GM21576 (cell line): ENCODE measurements at regions not wholly inside any gene's neighbourhood (a gene's known extent, or its start where the extent isn't known, plus 50 kb on each side); places are given as distances from the start of the nearest gene placed in this dataset.
"Not testable (repeated sequence)": the region's sequence is repeated elsewhere in the genome, so short reads cannot be mapped to it uniquely, and the experiment has no call there.

Source experiments
- ATAC-seq: cut with Tn5 transposase; IDR thresholded peaks from one replicate; pipeline ENCODE4 v1.9.1; 2021; ENCODE audit warnings: mild to moderate bottlenecking, moderate library complexity; ENCODE audit not compliant: unreplicated experiment

DNA sequence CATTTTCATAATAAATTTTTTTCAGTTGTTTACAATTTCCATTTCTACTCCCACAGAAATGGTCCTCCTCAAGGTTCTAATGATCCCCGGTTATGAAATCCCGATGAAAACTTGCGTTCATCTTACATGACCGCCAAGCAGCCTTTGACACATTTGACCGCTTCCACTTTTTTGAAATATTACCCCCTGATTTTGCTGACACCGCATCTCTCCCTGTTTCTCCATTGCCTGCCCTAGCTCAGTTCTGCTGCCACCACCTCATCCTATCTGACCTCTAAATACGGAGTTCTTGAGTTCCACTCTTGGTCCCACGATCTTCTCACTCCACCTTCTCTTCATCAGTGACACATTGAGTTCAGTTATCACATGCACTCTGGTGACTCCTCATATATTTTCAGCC lies 74.1 kb downstream of the SLC35B3 start:
- ATAC-seq = no peak

DNA sequence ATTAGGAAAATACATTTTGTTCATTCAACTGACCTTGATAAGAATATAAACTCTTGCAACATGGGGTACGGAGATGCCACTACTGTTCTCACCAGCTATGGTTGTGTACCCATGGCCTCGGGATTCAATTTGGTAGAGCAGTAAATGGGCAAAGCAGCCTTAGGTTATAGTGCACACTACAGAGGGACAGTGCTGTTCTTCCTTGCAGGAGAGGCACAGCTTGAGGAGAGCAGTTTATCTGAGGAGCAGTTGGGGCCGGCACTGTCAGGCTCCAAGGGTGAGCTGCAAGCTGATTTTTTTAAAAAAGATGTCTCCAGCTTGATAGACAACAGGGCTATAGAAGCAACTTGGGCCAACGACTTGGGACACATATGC lies 82.4 kb downstream of the SLC35B3 start:
- ATAC-seq = no peak

- no peak for ATAC-seq
Measured at GRCh38 chr6:8352335-8352965, 82.9 kb downstream of the SLC35B3 start.

DNA sequence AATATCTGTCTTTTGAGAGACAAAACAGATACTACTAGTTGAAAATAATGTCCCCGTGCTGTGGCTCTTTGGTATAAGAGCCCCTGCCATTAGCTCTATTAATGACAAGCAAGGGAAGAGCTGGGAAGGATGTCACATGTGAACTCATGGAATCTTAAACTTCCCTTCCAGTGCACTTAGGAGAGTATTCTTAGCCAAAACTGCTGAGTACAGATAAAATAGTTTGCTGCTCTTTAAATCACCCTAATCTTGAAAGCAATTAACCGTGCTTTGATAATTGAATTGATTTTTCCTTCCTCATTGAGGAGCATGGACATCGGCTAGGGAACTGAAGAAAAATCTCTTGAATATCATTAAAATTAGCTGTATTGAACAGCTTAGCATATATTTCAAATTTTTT lies 91.7 kb downstream of the SLC35B3 start:
- no peak for ATAC-seq

- no peak for ATAC-seq
Measured at GRCh38 chr6:8342241-8342819, 93.0 kb downstream of the SLC35B3 start.

GRCh38 chr6:8337147-8337546 lies 98.2 kb downstream of the SLC35B3 start:
- ATAC-seq = no peak

DNA sequence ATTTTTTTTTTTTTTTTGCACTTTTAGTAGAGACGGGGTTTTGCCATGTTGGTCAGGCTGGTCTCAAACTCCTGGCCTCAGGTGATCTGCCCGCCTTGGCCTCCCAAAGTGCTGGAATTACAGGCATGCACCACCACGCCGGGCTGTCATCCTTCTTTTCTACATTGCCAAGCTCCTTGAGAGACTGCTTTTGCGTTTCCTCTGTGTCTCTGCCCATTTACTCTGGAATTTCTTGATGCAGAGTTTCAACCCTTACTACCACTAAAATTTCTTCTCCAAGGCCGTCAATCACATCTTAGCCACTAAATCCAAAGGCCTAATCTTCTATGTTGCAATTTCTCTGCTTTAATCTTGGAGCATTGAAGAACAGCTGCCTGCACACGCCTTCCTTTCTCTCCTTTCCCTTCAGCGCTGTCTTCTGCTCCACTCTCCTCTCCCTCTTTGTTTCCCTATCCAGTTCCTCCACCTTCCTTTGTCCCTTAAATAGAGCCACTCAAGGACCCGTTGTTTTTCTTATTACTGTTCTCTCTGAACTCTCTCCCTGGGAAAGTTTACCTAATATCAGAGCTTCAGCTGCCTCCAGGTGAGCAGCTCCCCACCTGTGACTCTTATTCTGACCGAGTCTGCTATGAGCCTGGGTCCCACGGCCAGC lies 98.8 kb downstream of the SLC35B3 start:
- ATAC-seq = no peak

DNA sequence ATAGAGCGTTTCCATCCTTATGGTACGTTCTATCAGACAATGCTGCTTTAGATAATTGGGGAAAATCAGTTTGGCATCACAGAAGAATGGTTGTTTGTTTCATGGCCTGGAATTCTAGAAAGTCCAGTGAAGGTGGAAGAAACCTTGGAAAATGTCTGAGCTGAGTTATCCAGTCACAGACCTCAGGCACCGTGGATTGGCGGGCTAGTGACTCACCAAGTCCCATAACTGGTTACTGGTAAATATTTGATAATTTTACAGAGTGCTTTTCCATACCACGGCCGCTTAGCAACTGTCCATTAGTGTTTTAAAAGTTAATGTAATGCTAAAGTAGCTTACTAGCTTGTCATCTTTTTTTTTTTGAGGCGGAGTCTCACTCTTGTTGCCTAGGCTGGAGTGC lies 99.4 kb downstream of the SLC35B3 start:
- no peak for ATAC-seq

- no peak for ATAC-seq
Measured at GRCh38 chr6:8335381-8335780, 100.0 kb downstream of the SLC35B3 start.

GRCh38 chr6:8334113-8334512 lies 101.2 kb downstream of the SLC35B3 start:
- no peak for ATAC-seq

- no peak for ATAC-seq
Measured at GRCh38 chr6:8329562-8329961, 105.8 kb downstream of the SLC35B3 start.

DNA sequence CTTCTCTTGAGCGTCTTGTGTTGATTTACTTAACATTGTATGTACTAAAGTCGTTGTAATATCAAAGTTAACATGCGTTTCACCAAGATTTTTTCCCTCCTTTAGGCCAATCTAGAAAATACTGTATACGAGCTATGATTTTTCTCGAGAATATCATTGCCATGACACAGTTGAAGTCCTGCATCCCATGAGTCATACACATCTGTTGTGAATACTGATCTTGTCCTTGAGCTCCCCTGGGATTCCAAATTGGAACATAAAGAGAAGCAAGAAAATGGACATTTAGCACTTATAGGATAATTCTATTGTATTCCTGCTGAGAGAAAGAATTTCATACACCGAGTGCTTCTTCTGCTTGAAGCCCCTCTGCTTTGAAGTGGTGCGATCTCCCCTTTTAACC lies 109.6 kb downstream of the SLC35B3 start:
- no peak for ATAC-seq

DNA sequence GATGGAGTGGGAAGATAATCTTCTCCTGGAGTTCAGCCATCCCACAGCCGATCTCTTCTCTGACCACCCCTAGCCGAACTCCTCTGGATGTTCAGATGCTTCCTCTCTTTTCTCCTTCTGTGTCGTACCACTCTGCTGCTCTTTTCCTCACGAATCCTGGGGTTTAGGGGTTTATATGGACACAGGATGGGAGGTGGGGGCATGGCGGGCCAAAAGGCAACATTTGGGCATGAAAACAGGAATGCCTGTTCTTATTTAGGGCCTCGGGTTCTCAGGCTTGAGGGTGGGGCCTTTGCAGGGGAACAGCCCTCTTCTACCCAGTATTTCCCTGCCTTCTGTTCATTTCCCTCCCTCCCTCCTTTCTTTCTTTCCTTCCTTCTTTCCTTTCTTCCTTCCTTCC lies 112.7 kb downstream of the SLC35B3 start:
- no peak for ATAC-seq

DNA sequence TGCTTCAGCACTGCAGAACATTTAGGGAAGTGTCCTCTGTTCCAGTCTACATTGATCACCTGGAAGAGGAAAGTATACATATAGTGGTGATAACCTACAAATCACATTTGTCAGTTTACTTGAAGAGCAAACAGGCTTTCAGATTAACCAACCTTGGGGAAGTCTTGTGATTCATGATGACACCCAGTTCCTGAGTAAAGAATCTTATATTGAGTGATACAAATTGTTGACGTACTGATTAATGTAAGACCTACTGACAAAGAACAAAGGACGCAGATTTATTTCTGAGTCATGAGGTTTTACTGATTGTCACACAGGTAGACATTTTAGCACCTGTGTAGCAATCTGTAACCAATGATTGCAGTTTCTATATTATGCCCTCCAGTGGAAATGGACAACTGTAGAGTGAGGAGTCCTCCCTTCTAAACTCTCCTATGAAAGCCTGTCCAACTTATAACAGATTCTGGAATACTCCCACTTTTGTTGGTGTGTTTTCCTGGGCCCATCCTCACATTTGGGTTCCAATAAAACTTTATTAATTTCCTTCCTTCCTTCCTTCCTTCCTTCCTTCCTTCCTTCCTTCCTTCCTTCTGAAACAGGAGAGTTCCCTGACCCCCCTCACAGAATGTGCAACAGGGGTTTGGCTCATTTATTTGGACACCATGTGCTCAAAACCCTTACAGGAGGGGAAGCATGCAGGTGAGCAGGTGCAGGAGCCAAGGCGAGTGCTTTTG lies 113.5 kb downstream of the SLC35B3 start:
- ATAC-seq = no peak

- ATAC-seq = no peak
Measured at GRCh38 chr6:8315154-8315553, 120.2 kb downstream of the SLC35B3 start.

GRCh38 chr6:8301502-8301901 lies 133.8 kb downstream of the SLC35B3 start:
- ATAC-seq = no peak

DNA sequence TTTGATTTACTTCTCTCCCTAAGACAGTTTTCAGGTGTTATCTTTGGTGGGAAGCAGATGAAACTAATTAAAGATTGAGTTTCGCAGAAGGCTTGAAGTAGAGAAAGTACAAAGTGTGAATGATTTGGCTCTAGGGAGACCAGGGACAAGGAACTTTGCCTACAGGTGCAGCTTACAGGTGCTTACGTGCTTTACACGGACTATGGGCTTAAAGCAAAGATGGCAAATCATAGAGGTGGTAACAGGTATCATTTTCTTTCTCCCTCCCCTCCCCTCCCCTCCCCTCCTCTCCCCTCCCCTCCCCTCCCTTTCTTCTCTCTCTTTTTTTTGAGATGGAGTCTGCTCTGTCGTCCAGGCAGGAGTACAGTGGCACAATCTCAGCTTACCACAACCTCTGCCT lies 136.3 kb downstream of the SLC35B3 start:
- ATAC-seq = no peak

GRCh38 chr6:8282946-8283345 lies 152.4 kb downstream of the SLC35B3 start:
- not testable (repeated sequence) for ATAC-seq

GRCh38 chr6:8282380-8282779 lies 153.0 kb downstream of the SLC35B3 start:
- no peak for ATAC-seq

- ATAC-seq = no peak
Measured at GRCh38 chr6:8279041-8279805, 156.1 kb downstream of the SLC35B3 start.

GRCh38 chr6:8278562-8278961 lies 156.8 kb downstream of the SLC35B3 start:
- no peak for ATAC-seq
